ENCODE measurements at regions not wholly inside any gene's neighbourhood (a gene's known extent, or its start where the extent isn't known, plus 50 kb on each side); places are given as distances from the start of the nearest gene placed in this dataset.
"Not testable (repeated sequence)": the region's sequence is repeated elsewhere in the genome, so short reads cannot be mapped to it uniquely, and the experiment has no call there.

GRCh38 chr9:41332562-41332961 is 143.4 kb upstream of the ZNG1F start:
- TF ChIP-seq POLR2A, CTCF (IDR thresholded peaks at IDR 0.05): not testable (repeated sequence)

All from adrenal gland (tissue), 5 donors.